ENCODE measurements at regions not wholly inside any gene's neighbourhood (a gene's known extent, or its start where the extent isn't known, plus 50 kb on each side); places are given as distances from the start of the nearest gene placed in this dataset.
A peak's percentile ranks its signal among the peaks of the same experiment; 100 is the strongest.

DNA sequence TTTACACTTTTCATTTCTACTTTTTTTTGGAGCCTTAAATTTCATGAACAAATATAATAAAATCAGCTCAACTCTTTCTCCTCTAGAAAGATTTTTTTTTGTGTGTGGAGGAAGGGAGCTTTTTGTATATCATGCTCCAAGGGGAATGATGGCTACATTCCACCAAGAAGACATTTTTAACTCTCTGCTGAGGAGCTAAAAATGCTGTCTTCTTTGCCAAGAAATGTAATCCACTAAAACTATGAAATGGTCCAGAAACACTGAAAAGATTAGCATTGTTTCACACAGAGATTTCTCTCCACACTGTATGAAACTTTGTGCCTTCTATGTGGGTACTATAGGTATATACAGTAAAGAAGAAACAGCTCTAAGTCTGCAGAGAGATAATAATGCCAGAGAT, 74.1 kb upstream of the ANK3 start:
- intact Hi-C loops (cut with DNase I), result no loop called here
- ATAC-seq (ENCODE audit: poor library complexity), result no peak
- DNase-seq, result no peak

DNA sequence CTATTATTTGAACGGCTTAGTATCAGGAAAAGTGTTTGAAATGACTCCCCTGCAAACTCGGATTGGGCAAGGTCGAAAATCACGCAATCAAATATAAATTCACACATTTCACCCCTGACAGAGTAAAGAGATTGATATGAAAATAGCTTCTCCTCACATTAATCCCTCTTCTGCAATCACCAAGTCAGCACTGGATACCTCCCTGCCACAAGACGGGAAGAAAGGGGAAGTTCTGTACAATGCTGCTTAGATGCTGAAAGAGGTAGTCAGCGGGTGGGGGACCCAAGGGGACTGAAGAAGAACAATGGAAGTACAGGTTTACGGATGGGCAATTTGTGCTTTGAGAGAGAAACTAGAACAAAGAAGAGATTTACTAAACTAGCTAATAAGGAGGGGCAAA, 72.0 kb upstream of the ANK3 start:
- intact Hi-C loops (cut with DNase I), result no loop called here
- DNase-seq (no peak), ATAC-seq (ENCODE audit: poor library complexity) (peak; percentile 38)

DNA sequence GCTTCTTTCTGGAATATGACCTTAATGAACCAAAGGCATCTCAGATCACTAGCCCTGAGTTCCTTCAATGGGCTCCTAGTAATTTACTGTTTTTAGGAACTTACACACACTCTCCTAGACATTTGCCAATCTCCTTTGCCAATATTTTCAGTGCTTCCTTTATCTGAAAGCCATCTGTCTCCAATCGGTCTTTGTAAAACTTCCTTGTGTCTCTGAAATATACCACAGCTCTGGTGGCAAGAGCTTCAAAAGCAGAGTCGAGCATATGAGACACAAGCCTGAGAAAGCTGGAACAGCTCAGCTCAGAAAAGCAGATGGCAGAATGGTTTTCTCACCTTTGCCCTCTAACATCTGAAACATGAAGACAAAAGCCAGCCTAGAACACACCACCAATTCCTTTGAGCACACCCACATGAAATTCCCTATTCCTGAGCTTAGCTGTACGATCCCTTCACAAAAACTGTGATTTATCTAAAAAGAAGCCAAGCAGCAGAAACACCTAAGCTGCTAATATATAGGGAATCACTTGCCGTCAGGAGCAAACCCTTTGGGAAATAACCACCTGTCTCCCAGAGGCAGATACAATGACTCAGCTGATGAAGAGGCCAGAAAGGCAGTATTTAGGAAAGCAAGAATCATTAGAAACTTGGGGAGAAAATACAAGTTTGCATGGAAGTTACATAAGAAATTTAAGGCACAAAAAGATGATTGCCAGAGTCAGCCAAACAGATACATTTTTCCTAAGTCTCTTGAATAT, 70.2 kb upstream of the ANK3 start:
- intact Hi-C loops (cut with DNase I), result no loop called here
- ATAC-seq (ENCODE audit: poor library complexity) (no peak), DNase-seq (no peak)

DNA sequence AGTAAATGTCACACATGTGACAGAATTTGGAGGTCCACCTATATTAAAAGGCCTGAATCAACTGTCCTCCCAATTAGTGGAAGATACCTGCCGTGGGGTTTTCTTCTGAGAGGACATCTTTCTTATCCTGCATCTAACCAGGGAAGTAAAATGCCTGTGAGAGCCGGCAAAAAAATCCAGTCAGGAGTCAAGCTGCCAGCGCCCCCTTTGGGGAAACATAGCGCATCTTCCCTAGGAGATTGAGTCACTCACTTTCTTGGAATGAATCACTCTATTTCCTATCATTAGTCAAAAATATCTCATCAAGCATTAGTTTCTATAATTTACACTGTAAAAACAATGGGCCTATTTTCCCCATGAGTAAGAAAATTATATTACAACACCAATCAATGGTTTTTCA, 66.4 kb upstream of the ANK3 start:
- no peak for ATAC-seq (ENCODE audit: poor library complexity)
- intact Hi-C loops (cut with DNase I), result no loop called here
- DNase-seq, result no peak

DNA sequence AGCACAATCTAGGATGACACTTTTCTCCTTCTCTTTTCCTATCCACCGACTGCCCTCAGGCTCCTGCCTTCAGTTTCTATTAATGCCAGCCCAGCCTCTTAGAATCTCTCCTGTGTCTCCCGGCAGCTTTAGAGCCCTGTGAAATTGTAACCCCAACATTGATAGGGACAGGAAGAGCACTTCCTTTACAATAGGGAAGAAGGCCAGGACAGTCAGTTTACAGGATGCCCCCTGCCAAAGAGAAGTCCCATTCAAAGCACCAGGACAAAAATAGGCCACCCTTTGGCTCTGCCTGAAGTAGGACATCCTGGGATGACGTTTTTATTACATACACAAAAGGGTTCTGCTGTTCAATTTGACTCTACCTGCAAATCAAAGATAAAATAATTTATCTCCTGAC, 64.7 kb upstream of the ANK3 start:
- intact Hi-C loops (cut with DNase I), result no loop called here
- DNase-seq (no peak), ATAC-seq (ENCODE audit: poor library complexity) (peak; percentile 90)

DNA sequence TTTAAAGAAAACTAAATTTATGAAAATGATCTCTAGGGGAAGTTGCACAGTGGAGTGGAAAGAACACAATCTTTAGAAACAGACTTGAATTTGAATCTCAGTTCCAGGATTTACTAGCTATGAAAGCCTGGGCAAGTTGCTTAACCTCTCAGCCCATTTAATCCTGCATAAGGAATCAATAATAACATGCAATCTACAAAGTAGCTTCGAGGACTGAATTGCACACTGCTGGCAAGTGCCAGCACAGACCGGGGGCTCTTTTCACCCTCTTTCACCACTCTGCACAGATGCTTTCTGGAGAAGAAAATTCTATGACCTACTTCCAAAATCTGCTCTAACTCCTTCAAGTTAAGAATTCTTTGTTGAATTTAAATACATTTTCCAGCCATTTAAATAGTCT, 63.4 kb upstream of the ANK3 start:
- DNase-seq (no peak), ATAC-seq (ENCODE audit: poor library complexity) (no peak)
- intact Hi-C loops (cut with DNase I), result no loop called here

DNA sequence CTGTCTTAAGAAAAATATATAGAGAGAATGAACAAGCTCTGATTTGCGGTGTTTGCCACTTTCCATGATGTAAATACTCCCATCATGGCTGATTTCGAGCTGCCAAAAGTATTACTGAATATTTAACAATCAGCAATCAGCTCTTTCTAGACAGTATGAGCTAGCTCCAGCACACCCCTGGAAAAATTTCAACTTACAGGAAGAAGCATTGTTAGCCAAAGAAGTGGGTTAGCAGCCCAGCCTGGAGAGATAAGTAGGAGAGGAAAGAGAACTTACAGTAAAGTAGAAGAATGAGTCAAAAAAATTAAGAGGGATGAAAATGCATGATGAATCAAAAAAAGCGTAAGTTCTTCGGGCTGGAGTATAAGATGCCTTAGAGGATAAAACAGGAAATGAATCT, 60.6 kb upstream of the ANK3 start:
- DNase-seq (no peak), ATAC-seq (ENCODE audit: poor library complexity) (no peak)
- intact Hi-C loops (cut with DNase I), result no loop called here

DNA sequence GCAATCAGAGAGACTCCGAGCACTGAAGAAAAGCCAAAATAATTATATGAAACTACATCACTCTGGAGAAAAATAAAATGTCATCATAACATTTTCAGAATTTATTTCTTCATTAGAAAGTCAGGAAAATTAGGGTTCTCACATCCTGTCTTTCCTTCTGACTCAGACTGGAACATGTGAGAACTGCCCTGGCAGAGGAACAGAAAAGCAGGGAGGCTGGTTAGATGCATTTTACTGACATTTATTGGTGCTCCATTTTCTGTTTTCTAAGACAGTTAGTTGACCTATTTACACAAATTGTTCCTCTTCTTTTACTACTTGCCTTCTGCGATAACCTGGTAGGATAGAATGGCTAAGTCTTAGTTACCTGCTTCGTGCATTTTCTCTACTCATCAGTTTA, 58.6 kb upstream of the ANK3 start:
- intact Hi-C loops (cut with DNase I), result loop anchor here (5.0 kb wide), 1 partner anchor 199 kb away; no protein-coding TSS in a partner anchor
- ATAC-seq (ENCODE audit: poor library complexity) (no peak), DNase-seq (no peak)

DNA sequence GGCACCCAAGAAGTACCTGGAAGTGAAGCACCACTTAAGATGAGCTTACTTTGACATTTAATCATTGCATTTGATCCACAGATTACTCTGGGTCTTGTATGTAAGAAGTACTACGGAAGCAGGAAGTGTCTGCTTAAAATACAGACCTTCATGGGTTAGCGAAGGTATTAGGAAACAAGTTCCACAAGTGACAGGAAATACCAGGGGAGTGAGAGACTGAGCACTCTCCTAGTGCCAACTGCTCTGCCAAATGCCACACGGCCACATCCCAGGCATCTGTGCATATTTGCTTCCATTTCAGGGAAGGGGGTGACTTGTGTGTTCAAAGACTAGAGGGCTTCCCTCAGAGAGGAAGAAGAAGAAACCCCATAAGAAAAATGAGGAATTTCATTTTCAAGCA, 57.2 kb upstream of the ANK3 start:
- ATAC-seq (ENCODE audit: poor library complexity), result peak; percentile 71
- intact Hi-C loops (cut with DNase I), result loop anchor here (5.0 kb wide), 1 partner anchor 200 kb away; no protein-coding TSS in a partner anchor
- DNase-seq, result no peak

DNA sequence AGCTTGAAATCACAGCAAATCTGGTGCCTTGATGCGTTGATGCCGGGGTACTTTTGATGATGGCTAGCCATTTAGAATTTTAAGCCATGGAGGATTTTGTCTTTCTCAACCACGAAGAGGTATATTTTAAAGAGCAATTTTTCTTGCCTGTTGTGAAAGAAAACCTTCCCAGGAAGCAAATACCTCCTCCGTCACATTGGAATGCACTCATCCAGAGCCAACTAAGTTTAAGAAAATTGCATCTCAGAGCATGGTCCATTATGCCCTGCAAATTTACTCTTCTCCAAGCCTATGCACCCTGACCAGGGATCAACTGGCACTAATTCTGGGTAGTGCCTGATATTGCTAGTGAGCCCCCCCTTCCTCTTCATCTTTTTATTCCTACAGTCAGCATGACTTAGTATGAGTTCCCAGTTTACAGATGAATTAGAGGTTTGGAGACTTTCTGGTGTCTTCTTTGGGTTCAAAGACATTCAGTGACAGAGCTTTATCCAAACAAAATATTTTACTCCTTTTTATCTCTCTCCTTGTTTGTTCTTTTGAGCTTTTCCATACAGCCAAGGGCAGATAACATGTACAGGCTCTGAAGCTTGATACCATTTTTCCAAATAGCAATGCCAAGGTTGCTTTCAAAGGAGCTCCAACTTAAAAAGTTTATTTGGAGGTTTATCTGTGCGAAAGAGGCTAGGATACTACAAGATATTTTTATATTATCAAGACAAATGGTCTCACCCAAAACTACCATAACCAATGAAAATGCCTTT, 56.6 kb upstream of the ANK3 start:
- intact Hi-C loops (cut with DNase I), result loop anchor here (5.0 kb wide), 1 partner anchor 201 kb away; no protein-coding TSS in a partner anchor
- ATAC-seq (ENCODE audit: poor library complexity) (peak; percentile 20), DNase-seq (no peak)

DNA sequence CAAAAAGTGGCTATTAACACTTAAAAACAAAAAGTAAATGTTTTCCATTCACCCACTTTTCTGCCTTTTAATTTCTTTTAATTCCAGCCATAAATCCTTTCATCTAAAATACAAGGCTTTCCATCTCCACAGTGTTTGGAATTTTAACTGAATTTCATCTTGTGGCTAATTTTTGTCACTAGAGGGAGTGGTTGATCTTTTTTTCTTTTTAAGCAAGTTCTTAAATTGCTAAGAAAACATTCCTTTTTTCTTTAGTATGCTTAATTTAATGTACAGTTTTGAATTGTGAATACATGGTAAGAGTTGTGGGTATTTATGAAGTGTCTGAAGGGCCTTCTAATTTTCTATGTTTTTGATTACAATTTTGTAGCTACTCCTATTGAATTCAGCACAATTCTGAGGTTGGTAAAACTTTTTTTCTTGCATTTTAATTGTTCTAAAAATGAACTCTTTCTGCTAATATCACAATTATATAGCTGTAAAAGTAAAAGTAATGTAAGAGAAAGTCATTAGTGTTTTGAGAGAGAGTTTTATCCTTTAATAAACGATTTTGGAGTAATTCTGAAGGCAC, 54.9 kb upstream of the ANK3 start:
- no peak for ATAC-seq (ENCODE audit: poor library complexity)
- intact Hi-C loops (cut with DNase I), result loop anchor here (5.0 kb wide), 1 partner anchor 203 kb away; no protein-coding TSS in a partner anchor

DNA sequence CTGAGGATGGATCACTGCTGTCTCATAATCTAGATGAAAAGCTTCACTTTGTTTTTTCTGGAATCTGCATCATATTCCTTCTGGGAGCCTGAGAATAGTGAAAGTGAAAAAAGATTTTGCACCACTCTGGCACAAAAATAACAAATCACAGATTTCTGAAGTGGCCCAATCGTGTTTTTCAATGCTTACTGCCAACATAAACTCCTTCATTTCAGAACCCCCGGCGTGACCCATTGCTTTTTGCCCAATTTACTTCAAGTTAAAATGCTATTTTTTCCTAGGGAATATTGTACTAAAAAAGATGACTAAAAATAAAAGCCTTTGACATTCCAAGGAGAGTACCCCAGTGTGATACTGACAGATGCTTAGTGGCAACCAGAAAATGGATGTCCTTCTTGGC, 53.7 kb upstream of the ANK3 start:
- intact Hi-C loops (cut with DNase I), result no loop called here
- no peak for DNase-seq
- no peak for ATAC-seq (ENCODE audit: poor library complexity)

More for the DNA sequence above, 54.9 kb upstream of the ANK3 start:
- no peak for DNase-seq

DNA sequence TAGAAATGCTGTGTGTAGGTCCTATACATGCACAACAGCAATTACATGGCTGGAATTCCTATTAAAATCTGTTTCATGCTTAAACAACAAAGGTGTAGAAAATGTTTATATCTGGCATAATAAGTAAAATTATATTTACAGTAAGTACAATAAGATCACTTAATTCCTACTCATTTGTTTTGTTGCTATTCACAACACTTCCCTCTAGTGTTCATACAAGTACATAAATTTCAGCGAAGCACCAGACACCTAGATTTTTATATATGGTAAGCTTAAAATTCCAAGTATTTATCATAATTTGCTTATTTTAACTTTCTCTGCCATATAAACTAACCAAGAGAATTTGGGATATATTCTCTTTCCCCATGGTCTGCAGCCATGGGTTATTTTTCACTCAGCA, 51.8 kb upstream of the ANK3 start:
- no peak for DNase-seq
- ATAC-seq (ENCODE audit: poor library complexity), result no peak
- intact Hi-C loops (cut with DNase I), result no loop called here

DNA sequence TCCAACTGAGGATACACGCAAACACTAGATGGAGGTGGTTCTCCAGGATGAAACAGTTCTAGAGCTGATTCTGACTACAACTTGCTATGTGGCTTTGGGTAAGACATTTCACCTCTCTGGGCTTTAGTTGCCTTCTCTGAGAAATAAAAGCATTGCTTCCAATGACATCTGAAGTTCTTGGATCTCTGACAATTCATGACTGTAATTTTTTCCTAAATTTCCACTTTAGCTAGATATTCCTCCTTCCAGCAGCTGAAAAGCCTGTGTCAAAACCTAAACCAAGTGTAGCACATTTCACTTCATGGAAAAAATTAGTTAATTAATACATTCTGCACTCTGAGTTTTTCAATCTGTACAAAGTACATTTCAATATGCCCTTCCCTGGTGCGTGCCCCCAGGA, 50.0 kb upstream of the ANK3 start:
- DNase-seq, result no peak

More for the DNA sequence above, 50.0 kb upstream of the ANK3 start:
- no peak for ATAC-seq (ENCODE audit: poor library complexity)
- intact Hi-C loops (cut with DNase I), result loop anchor here (10.0 kb wide), 2 partner anchors 235 to 335 kb away; no protein-coding TSS in a partner anchor
